ENCODE measurements at regions not wholly inside any gene's neighbourhood (a gene's known extent, or its start where the extent isn't known, plus 50 kb on each side); places are given as distances from the start of the nearest gene placed in this dataset.

- TF ChIP-seq CTCF (conservative IDR thresholded peaks at IDR 0.05; ENCODE audit: low read length) (no peak), EZH2phosphoT487 (IDR thresholded peaks at IDR 0.05; ENCODE audit: borderline replicate concordance, low read depth, low read length) (no peak)
Measured at GRCh38 chr18:38984968-38985367, 1419.4 kb upstream of the CELF4 start.
